Nephron (organoid): ENCODE measurements at regions not wholly inside any gene's neighbourhood (a gene's known extent, or its start where the extent isn't known, plus 50 kb on each side); places are given as distances from the start of the nearest gene placed in this dataset.

Source experiments
- H3K27ac Mint-ChIP-seq, 3 experiments: 2 replicates each; pipeline ENCODE4 v1.8.0; 2020; ENCODE audit warnings: mixed read lengths in 3 of 3, mild to moderate bottlenecking in 2 of 3, moderate library complexity in 1 of 3
- H3K27me3 Mint-ChIP-seq: 2 replicates; pipeline ENCODE4 v1.8.0; 2021; ENCODE audit warnings: low read depth, mild to moderate bottlenecking, moderate library complexity, mixed read lengths
- H3K36me3 Mint-ChIP-seq: 2 replicates; pipeline ENCODE4 v1.8.0; 2020; ENCODE audit warnings: low read depth, mixed read lengths
- H3K4me1 Mint-ChIP-seq: 2 replicates; pipeline ENCODE4 v1.8.0; 2020; ENCODE audit warnings: mixed read lengths
- H3K4me3 Mint-ChIP-seq, 3 experiments: 2 replicates each; pipeline ENCODE4 v1.8.0; 2020; ENCODE audit warnings: mild to moderate bottlenecking in 3 of 3, mixed read lengths in 3 of 3, moderate library complexity in 2 of 3
- H3K9me3 Mint-ChIP-seq: 2 replicates; pipeline ENCODE4 v1.8.0; 2020; ENCODE audit warnings: mixed read lengths
- TF ChIP-seq, protein P1 (sequence below), 3 experiments: fragments of 200-600 bp; sonication (generic); IDR thresholded peaks; one replicate each; pipeline ENCODE4 v1.5.0; 2021; ENCODE audit warnings: antibody characterized with exemption in 3 of 3; ENCODE audit not compliant: unreplicated experiment in 3 of 3

- no peaks in the 10 kb centered on the region for H3K4me1 Mint-ChIP-seq
- H3K27ac Mint-ChIP-seq, result no peak overlapping the region
- H3K36me3 Mint-ChIP-seq, result peaks cover 5% of the 10 kb centered on the region
- TF ChIP-seq, protein P1, sequence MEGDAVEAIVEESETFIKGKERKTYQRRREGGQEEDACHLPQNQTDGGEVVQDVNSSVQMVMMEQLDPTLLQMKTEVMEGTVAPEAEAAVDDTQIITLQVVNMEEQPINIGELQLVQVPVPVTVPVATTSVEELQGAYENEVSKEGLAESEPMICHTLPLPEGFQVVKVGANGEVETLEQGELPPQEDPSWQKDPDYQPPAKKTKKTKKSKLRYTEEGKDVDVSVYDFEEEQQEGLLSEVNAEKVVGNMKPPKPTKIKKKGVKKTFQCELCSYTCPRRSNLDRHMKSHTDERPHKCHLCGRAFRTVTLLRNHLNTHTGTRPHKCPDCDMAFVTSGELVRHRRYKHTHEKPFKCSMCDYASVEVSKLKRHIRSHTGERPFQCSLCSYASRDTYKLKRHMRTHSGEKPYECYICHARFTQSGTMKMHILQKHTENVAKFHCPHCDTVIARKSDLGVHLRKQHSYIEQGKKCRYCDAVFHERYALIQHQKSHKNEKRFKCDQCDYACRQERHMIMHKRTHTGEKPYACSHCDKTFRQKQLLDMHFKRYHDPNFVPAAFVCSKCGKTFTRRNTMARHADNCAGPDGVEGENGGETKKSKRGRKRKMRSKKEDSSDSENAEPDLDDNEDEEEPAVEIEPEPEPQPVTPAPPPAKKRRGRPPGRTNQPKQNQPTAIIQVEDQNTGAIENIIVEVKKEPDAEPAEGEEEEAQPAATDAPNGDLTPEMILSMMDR (IDR thresholded peaks at IDR 0.05; ENCODE audit: unreplicated experiment in 3 of 3), result no peak
- H3K4me3 Mint-ChIP-seq, result no peak overlapping the region
- no peaks in the 10 kb centered on the region for H3K27me3 Mint-ChIP-seq
- H3K9me3 Mint-ChIP-seq, result peaks cover 45% of the 10 kb centered on the region
Observed at GRCh38 chr2:104599787-104600510, 254.0 kb upstream of the POU3F3 start.

DNA sequence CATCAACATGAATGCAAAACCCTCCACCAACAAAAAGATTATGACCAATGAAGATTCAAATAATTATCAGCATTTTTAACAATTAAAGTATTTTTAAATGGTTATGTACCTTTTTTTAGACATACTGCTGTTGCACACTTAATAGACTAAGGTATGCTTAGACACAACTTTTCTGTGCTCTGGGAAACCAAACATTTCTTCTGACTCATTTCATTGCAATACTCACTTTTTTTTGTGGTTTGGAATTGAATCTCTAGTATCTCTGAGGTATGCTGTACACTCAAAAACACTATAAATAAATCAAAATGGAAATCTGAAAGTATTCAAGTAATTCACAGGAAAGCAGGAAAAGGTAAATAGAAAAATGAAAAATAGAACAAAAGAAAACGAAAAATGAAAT lies 247.9 kb upstream of the POU3F3 start:
- peaks cover 3% of the 10 kb centered on the region for H3K27me3 Mint-ChIP-seq
- H3K4me3 Mint-ChIP-seq, result no peak overlapping the region
- peaks cover 40% of the 10 kb centered on the region for H3K9me3 Mint-ChIP-seq
- no peak overlapping the region for H3K27ac Mint-ChIP-seq
- TF ChIP-seq, protein P1 (IDR thresholded peaks at IDR 0.05; ENCODE audit: unreplicated experiment in 3 of 3), result no peak
- H3K36me3 Mint-ChIP-seq, result peaks cover 3% of the 10 kb centered on the region
- H3K4me1 Mint-ChIP-seq, result no peaks in the 10 kb centered on the region

GRCh38 chr2:104616856-104617255 lies 237.1 kb upstream of the POU3F3 start:
- Mint-ChIP-seq H3K27ac (no peak overlapping the region), H3K9me3 (no peaks in the 10 kb centered on the region), H3K4me1 (no peaks in the 10 kb centered on the region), H3K27me3 (peaks cover 11% of the 10 kb centered on the region), H3K36me3 (no peaks in the 10 kb centered on the region), H3K4me3 (no peak overlapping the region)
- TF ChIP-seq, protein P1 (IDR thresholded peaks at IDR 0.05; ENCODE audit: unreplicated experiment in 3 of 3), result no peak

GRCh38 chr2:104620801-104621200 lies 233.1 kb upstream of the POU3F3 start:
- H3K27me3 Mint-ChIP-seq, result peaks cover 11% of the 10 kb centered on the region
- H3K9me3 Mint-ChIP-seq, result no peaks in the 10 kb centered on the region
- H3K4me1 Mint-ChIP-seq, result no peaks in the 10 kb centered on the region
- H3K36me3 Mint-ChIP-seq, result no peaks in the 10 kb centered on the region
- no peak overlapping the region for H3K27ac Mint-ChIP-seq
- H3K4me3 Mint-ChIP-seq, result no peak overlapping the region
- TF ChIP-seq, protein P1 (IDR thresholded peaks at IDR 0.05; ENCODE audit: unreplicated experiment in 3 of 3), result no peak

- Mint-ChIP-seq H3K36me3 (no peaks in the 10 kb centered on the region), H3K27ac (no peak overlapping the region), H3K4me3 (no peak overlapping the region), H3K4me1 (peaks cover 8% of the 10 kb centered on the region), H3K9me3 (no peaks in the 10 kb centered on the region), H3K27me3 (peaks cover 13% of the 10 kb centered on the region)
- TF ChIP-seq, protein P1 (IDR thresholded peaks at IDR 0.05; ENCODE audit: unreplicated experiment in 3 of 3), result no peak
Observed at GRCh38 chr2:104635608-104636007, 218.3 kb upstream of the POU3F3 start.
